SK-N-SH (cell line): ENCODE measurements at regions not wholly inside any gene's neighbourhood (a gene's known extent, or its start where the extent isn't known, plus 50 kb on each side); places are given as distances from the start of the nearest gene placed in this dataset.

Experiments
- EP300 ChIP-seq, 2 experiments: IDR thresholded peaks; 2 replicates each; pipeline versions ENCODE4 v1.4.0 to v1.6.1; 2012; ENCODE audit warnings: borderline replicate concordance in 1 of 2, low read depth in 1 of 2, low read length in 1 of 2
- FOXJ3 ChIP-seq: sonication (generic); formaldehyde crosslinking; IDR thresholded peaks from 2 replicates; pipeline ENCODE4 v1.5.1; 2020; ENCODE audit warnings: mild to moderate bottlenecking, missing genetic modification reagents
- GABPA ChIP-seq: IDR thresholded peaks from 2 replicates; pipeline ENCODE4 v1.4.0; 2012; ENCODE audit warnings: low read depth, mild to moderate bottlenecking
- JUND ChIP-seq: IDR thresholded peaks from 2 replicates; pipeline ENCODE4 v1.4.0; 2012
- NRF1 ChIP-seq: IDR thresholded peaks from 2 replicates; pipeline ENCODE4 v1.6.1; 2012; ENCODE audit warnings: low read depth, mild to moderate bottlenecking, low read length
- POLR2AphosphoS5 ChIP-seq: IDR thresholded peaks from 2 replicates; pipeline ENCODE4 v1.6.1; 2012; ENCODE audit warnings: low read depth, low read length
- RAD21 ChIP-seq: IDR thresholded peaks from 2 replicates; pipeline ENCODE4 v1.6.1; 2012; ENCODE audit warnings: mild to moderate bottlenecking, low read length
- RCOR1 ChIP-seq: fragments of 150-350 bp; IDR thresholded peaks from 2 replicates; pipeline ENCODE4 v1.6.1; 2017; ENCODE audit warnings: antibody characterized with exemption, low read length
- RFX5 ChIP-seq: IDR thresholded peaks from 2 replicates; pipeline ENCODE4 v1.6.1; 2012; ENCODE audit warnings: mild to moderate bottlenecking, improper control_type of control experiment, low read length
- SIN3A ChIP-seq: IDR thresholded peaks from 2 replicates; pipeline ENCODE4 v1.6.1; 2012; ENCODE audit warnings: low read depth, mild to moderate bottlenecking, low read length, moderate library complexity, borderline replicate concordance
- TF ChIP-seq, protein P1 (sequence below): IDR thresholded peaks from 2 replicates; pipeline ENCODE4 v1.4.0; 2012; ENCODE audit warnings: low read depth
- TF ChIP-seq, protein P2 (sequence below): fragments of 200-600 bp; sonication (generic); IDR thresholded peaks from 2 replicates; pipeline ENCODE4 v1.6.1; 2017; ENCODE audit warnings: antibody characterized with exemption, mild to moderate bottlenecking, moderate library complexity

DNA sequence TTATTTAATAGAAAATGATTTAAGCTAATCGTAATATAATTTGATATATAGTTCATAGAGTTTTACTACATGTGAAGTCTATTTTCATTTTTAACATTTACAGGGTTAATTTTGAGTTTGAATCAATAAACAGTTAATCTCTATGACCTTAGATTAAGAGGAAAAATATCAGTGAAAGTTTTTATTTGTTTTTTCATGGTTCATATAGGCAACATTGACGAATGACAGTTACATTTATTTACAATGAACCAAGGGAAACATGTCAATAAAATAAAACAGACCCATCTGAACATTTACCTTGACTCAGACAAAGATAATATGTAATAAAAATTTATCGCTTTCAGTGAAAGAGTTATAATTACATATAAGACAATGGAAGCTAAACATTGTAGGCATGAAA lies 346.6 kb upstream of the SLITRK5 start:
- TF ChIP-seq EP300 (IDR thresholded peaks at IDR 0.05; ENCODE audit: borderline replicate concordance in 1 of 2, low read depth in 1 of 2, low read length in 1 of 2) (no peak), POLR2AphosphoS5 (no peak), RCOR1 (no peak), JUND (no peak), NRF1 (no peak), FOXJ3 (no peak), SIN3A (no peak), GABPA (no peak), RAD21 (no peak), RFX5 (no peak)
- TF ChIP-seq, protein P1, sequence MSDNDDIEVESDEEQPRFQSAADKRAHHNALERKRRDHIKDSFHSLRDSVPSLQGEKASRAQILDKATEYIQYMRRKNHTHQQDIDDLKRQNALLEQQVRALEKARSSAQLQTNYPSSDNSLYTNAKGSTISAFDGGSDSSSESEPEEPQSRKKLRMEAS: no peak
- TF ChIP-seq, protein P2, sequence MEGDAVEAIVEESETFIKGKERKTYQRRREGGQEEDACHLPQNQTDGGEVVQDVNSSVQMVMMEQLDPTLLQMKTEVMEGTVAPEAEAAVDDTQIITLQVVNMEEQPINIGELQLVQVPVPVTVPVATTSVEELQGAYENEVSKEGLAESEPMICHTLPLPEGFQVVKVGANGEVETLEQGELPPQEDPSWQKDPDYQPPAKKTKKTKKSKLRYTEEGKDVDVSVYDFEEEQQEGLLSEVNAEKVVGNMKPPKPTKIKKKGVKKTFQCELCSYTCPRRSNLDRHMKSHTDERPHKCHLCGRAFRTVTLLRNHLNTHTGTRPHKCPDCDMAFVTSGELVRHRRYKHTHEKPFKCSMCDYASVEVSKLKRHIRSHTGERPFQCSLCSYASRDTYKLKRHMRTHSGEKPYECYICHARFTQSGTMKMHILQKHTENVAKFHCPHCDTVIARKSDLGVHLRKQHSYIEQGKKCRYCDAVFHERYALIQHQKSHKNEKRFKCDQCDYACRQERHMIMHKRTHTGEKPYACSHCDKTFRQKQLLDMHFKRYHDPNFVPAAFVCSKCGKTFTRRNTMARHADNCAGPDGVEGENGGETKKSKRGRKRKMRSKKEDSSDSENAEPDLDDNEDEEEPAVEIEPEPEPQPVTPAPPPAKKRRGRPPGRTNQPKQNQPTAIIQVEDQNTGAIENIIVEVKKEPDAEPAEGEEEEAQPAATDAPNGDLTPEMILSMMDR: no peak
